HCT116 (cell line): ENCODE measurements at regions not wholly inside any gene's neighbourhood (a gene's known extent, or its start where the extent isn't known, plus 50 kb on each side); places are given as distances from the start of the nearest gene placed in this dataset.

Experiments used
- ATAC-seq: fragments of 200-7000 bp; cut with Tn5 transposase; 2 replicates; pipeline ENCODE4 v1.9.1; 2020; ENCODE audit warnings: mild to moderate bottlenecking, moderate library complexity
- BruUV-seq: library from RNA; stranded (reverse); fragments of 400-500 nt; replicated peaks from 2 replicates; lab custom pipeline; 2021; lab: Mats Ljungman, UMichigan
- CTCF ChIA-PET: fragments of 300-600 bp; sonication (Branson Sonifier 250); formaldehyde crosslinking; loops from one replicate; lab custom pipeline; 2021; ENCODE audit warnings: antibody characterized with exemption; lab: Charles Lee
- POLR2A ChIA-PET: fragments of 300-600, 350-600 bp; sonication (Branson Sonifier 250); formaldehyde crosslinking; loops from one replicate; lab custom pipeline; 2021; ENCODE audit warnings: antibody characterized with exemption; lab: Charles Lee
- RAD21 ChIA-PET, 2 experiments: fragments of 300-600 bp; sonication (Branson Sonifier 250); formaldehyde crosslinking; loops; one replicate each; lab custom pipeline; 2023; ENCODE audit warnings: low total read pairs in 2 of 2; ENCODE audit not compliant: uncharacterized antibody in 2 of 2, unreplicated experiment in 2 of 2, low non-redundant PET in 1 of 2; lab: Charles Lee
- DNase-seq: peaks from one replicate; pipeline ENCODE4 v3.0.0-alpha.2; 2010; ENCODE audit warnings: low read depth, low spot score
- H2AFZ ChIP-seq: fragments of 200-600 bp; shearing (Covaris generic), sonication (generic); 2 replicates; pipeline ENCODE4 v1.6.1; 2017; ENCODE audit warnings: low read depth, mixed run types, mixed read lengths, antibody characterized with exemption, low read length; ENCODE audit not compliant: poor library complexity, severe bottlenecking
- H3K27ac ChIP-seq: 2 replicates; pipeline ENCODE4 v1.5.1; 2012; ENCODE audit warnings: low read depth, low read length
- H3K27me3 ChIP-seq: fragments of 200-600 bp; sonication (generic); 2 replicates; pipeline ENCODE4 v1.6.1; 2016; ENCODE audit warnings: mixed run types, low read length, mixed read lengths; ENCODE audit not compliant: insufficient read depth
- H3K36me3 ChIP-seq, 2 experiments: fragments of 200-500 bp in 1 of 2; fragments of 200-600 bp in 1 of 2; sonication (Bioruptor generic) in 1 of 2; sonication (generic) in 1 of 2; 2 replicates each; pipeline versions ENCODE4 v1.5.1 to v1.6.1; 2014 to 2016; ENCODE audit warnings: low read length in 2 of 2, inconsistent platforms in 1 of 2, mixed read lengths in 1 of 2, mixed run types in 1 of 2; ENCODE audit not compliant: insufficient read depth in 2 of 2, control insufficient read depth in 1 of 2
- H3K4me1 ChIP-seq, 2 experiments: fragments of 200-600 bp in 1 of 2; sonication (generic) in 1 of 2; 2 replicates each; pipeline versions ENCODE4 v1.5.1 to v1.6.1; 2012 to 2017; ENCODE audit warnings: low read length in 2 of 2, inconsistent platforms in 1 of 2, mild to moderate bottlenecking in 1 of 2, mixed read lengths in 1 of 2, mixed run types in 1 of 2, moderate library complexity in 1 of 2; ENCODE audit not compliant: insufficient read depth in 2 of 2, control insufficient read depth in 1 of 2
- H3K4me2 ChIP-seq: fragments of 200-600 bp; sonication (generic); 2 replicates; pipeline ENCODE4 v1.6.1; 2017; ENCODE audit warnings: mixed run types, low read length, mixed read lengths
- H3K4me3 ChIP-seq, 2 experiments: fragments of 200-600 bp in 1 of 2; sonication (generic) in 1 of 2; replicated peaks in 1 of 2; 2 replicates each; pipeline ENCODE4 v1.5.1; 2011 to 2016; ENCODE audit warnings: low read length in 2 of 2, control low read depth in 1 of 2, low read depth in 1 of 2, mild to moderate bottlenecking in 1 of 2, mixed read lengths in 1 of 2, mixed run types in 1 of 2
- H3K79me2 ChIP-seq: fragments of 200-600 bp; sonication (generic); 2 replicates; pipeline ENCODE4 v1.6.1; 2017; ENCODE audit warnings: mild to moderate bottlenecking, mixed run types, low read length, moderate library complexity, mixed read lengths; ENCODE audit not compliant: insufficient read depth
- H3K9ac ChIP-seq: fragments of 200-600 bp; sonication (generic); 2 replicates; pipeline ENCODE4 v1.6.1; 2016; ENCODE audit warnings: low read length, mixed read lengths
- H3K9me2 ChIP-seq: fragments of 200-600 bp; sonication (generic), shearing (Covaris generic); 2 replicates; pipeline ENCODE4 v1.6.1; 2017; ENCODE audit warnings: mixed run types, mild to moderate bottlenecking, moderate library complexity; ENCODE audit not compliant: insufficient read depth
- H3K9me3 ChIP-seq, 2 experiments: fragments of 200-500 bp in 1 of 2; fragments of 200-600 bp in 1 of 2; sonication (Bioruptor generic) in 1 of 2; sonication (generic) in 1 of 2; 2 replicates each; pipeline ENCODE4 v1.6.1; 2014 to 2017; ENCODE audit warnings: low read length in 2 of 2, mixed read lengths in 2 of 2, inconsistent platforms in 1 of 2, low read depth in 1 of 2, mild to moderate bottlenecking in 1 of 2, mixed run types in 1 of 2, moderate library complexity in 1 of 2; ENCODE audit not compliant: control insufficient read depth in 1 of 2, insufficient read depth in 1 of 2
- H4K20me1 ChIP-seq: fragments of 200-600 bp; sonication (generic), shearing (Covaris generic); 2 replicates; pipeline ENCODE4 v1.6.1; 2017; ENCODE audit warnings: mixed run types, mild to moderate bottlenecking, moderate library complexity; ENCODE audit not compliant: insufficient read depth
- ATF3 ChIP-seq: IDR thresholded peaks from 2 replicates; pipeline ENCODE4 v1.6.1; 2012
- CEBPB ChIP-seq: IDR thresholded peaks from 2 replicates; pipeline ENCODE4 v1.6.1; 2012; ENCODE audit warnings: low read depth
- CTCF ChIP-seq, 3 experiments: fragments of 200-600 bp in 1 of 3; sonication (generic) in 1 of 3; IDR thresholded peaks in 2 of 3; conservative IDR thresholded peaks in 1 of 3; 2 replicates each; pipeline ENCODE4 v1.5.1; 2012 to 2017; ENCODE audit warnings: low read depth in 2 of 3, low read length in 2 of 3, antibody characterized with exemption in 1 of 3, borderline replicate concordance in 1 of 3, control low read depth in 1 of 3, mild to moderate bottlenecking in 1 of 3, mixed read lengths in 1 of 3, mixed run types in 1 of 3, moderate library complexity in 1 of 3; ENCODE audit not compliant: insufficient read depth in 1 of 3
- EZH2 ChIP-seq: fragments of 200-600 bp; sonication (generic); IDR thresholded peaks from 2 replicates; pipeline ENCODE4 v1.6.1; 2017; ENCODE audit warnings: antibody characterized with exemption, mixed run types
- EZH2phosphoT487 ChIP-seq: fragments of 200-600 bp; IDR thresholded peaks from 2 replicates; pipeline ENCODE4 v1.6.1; 2018; ENCODE audit warnings: antibody characterized with exemption, borderline replicate concordance
- FOSL1 ChIP-seq: IDR thresholded peaks from 2 replicates; pipeline ENCODE4 v1.6.1; 2012; ENCODE audit warnings: low read depth
- JUND ChIP-seq: IDR thresholded peaks from 2 replicates; pipeline ENCODE4 v1.6.1; 2012
- MAX ChIP-seq: IDR thresholded peaks from 2 replicates; pipeline ENCODE4 v1.6.1; 2012
- POLR2A ChIP-seq: IDR thresholded peaks from 2 replicates; pipeline ENCODE4 v1.7.0; 2011; ENCODE audit warnings: borderline replicate concordance; ENCODE audit not compliant: insufficient read depth, insufficient read length; ENCODE audit errors: extremely low read depth
- POLR2AphosphoS5 ChIP-seq: IDR thresholded peaks from 2 replicates; pipeline ENCODE4 v1.6.1; 2011; ENCODE audit warnings: mild to moderate bottlenecking, low read depth, low read length, moderate library complexity
- REST ChIP-seq: IDR thresholded peaks from 2 replicates; pipeline ENCODE4 v1.6.1; 2012; ENCODE audit warnings: low read depth
- SP1 ChIP-seq: IDR thresholded peaks from 2 replicates; pipeline ENCODE4 v1.6.1; 2012; ENCODE audit warnings: low read depth
- SRF ChIP-seq: IDR thresholded peaks from 2 replicates; pipeline ENCODE4 v1.6.1; 2012; ENCODE audit warnings: low read depth
- TCF7L2 ChIP-seq: IDR thresholded peaks from 2 replicates; pipeline ENCODE4 v1.7.0; 2011; ENCODE audit warnings: borderline replicate concordance, inconsistent platforms; ENCODE audit not compliant: insufficient read depth, insufficient read length; ENCODE audit errors: extremely low read depth
- YY1 ChIP-seq: IDR thresholded peaks from 2 replicates; pipeline ENCODE4 v1.6.1; 2011; ENCODE audit warnings: low read length, low read depth, moderate library complexity, mild to moderate bottlenecking; ENCODE audit not compliant: insufficient replicate concordance; ENCODE audit errors: extremely low read depth
- ZBTB33 ChIP-seq: IDR thresholded peaks from 2 replicates; pipeline ENCODE4 v1.6.1; 2011; ENCODE audit warnings: mild to moderate bottlenecking, low read length, moderate library complexity; ENCODE audit not compliant: insufficient replicate concordance; ENCODE audit errors: extremely low read depth
- ZNF274 ChIP-seq: fragments of 200-500 bp; sonication (Bioruptor generic); IDR thresholded peaks from 2 replicates; pipeline ENCODE4 v1.6.1; 2014; ENCODE audit warnings: mild to moderate bottlenecking, low read depth, low read length, inconsistent platforms
- intact Hi-C: fragments of 100-400 bp; cut with micrococcal nuclease; formaldehyde crosslinking; loops from 2 replicates; pipeline ENCODE4 v1.10.0; 2022

- RAD21 ChIA-PET = no interaction called here
- H3K79me2 ChIP-seq = no peaks in the 10 kb centered on the region
- CTCF ChIA-PET = no interaction called here
- H2AFZ ChIP-seq = no peak overlapping the region
- ATAC-seq (no peak), DNase-seq (no peak)
- no peak overlapping the region for H3K4me3 ChIP-seq
- H3K9me3 ChIP-seq = no peaks in the 10 kb centered on the region
- no peaks in the 10 kb centered on the region for H4K20me1 ChIP-seq
- TF ChIP-seq TCF7L2 (no peak), REST (no peak), POLR2A (no peak), POLR2AphosphoS5 (no peak), FOSL1 (no peak), MAX (no peak), ZBTB33 (no peak), YY1 (no peak), SRF (no peak), EZH2 (no peak), CTCF (IDR thresholded peaks at IDR 0.05 in 2 of 3, conservative IDR thresholded peaks at IDR 0.05 in 1 of 3; ENCODE audit: borderline replicate concordance in 1 of 3, insufficient read depth in 1 of 3, low read depth in 2 of 3, low read length in 2 of 3) (no peak), JUND (no peak), ATF3 (no peak), ZNF274 (no peak), CEBPB (no peak), SP1 (no peak), EZH2phosphoT487 (no peak)
- no TSS peak for BruUV-seq
- H3K4me2 ChIP-seq = no peak overlapping the region
- no peak overlapping the region for H3K9ac ChIP-seq
- H3K9me2 ChIP-seq = no peaks in the 10 kb centered on the region
- no peaks in the 10 kb centered on the region for H3K27me3 ChIP-seq
- intact Hi-C loops = no loop called here
- H3K27ac ChIP-seq = no peak overlapping the region
- no peaks in the 10 kb centered on the region for H3K36me3 ChIP-seq
- POLR2A ChIA-PET = no interaction called here
- no peaks in the 10 kb centered on the region for H3K4me1 ChIP-seq
These were observed 444.2 kb downstream of the GPATCH2 start for GRCh38 chr1:217186664-217187063.
